GM23338 (cell line): ENCODE measurements at regions not wholly inside any gene's neighbourhood (a gene's known extent, or its start where the extent isn't known, plus 50 kb on each side); places are given as distances from the start of the nearest gene placed in this dataset.
A peak's percentile ranks its signal among the peaks of the same experiment; 100 is the strongest.

Source experiments
- ATAC-seq: fragments of 200-7000 bp; cut with Tn5 transposase; 3 replicates; pipeline ENCODE4 v1.9.1; 2020
- DNase-seq: peaks from one replicate; pipeline ENCODE4 v3.0.0-alpha.2; 2015; ENCODE audit warnings: low spot score
- H2AFZ ChIP-seq: fragments of 200-600 bp; sonication (generic); 2 replicates; pipeline ENCODE4 v1.8.0; 2016; ENCODE audit warnings: antibody characterized with exemption, mild to moderate bottlenecking, moderate library complexity
- H3F3A ChIP-seq: fragments of 200-600 bp; sonication (generic); replicated peaks from 2 replicates; pipeline ENCODE4 v1.8.0; 2017; ENCODE audit warnings: antibody characterized with exemption, mixed run types, low read depth
- H3K27ac ChIP-seq: fragments of 200-600 bp; sonication (generic); 2 replicates; pipeline ENCODE4 v1.6.1; 2016; ENCODE audit warnings: low read depth
- H3K27me3 ChIP-seq: fragments of 200-600 bp; sonication (generic); 2 replicates; pipeline ENCODE4 v1.8.0; 2016; ENCODE audit warnings: mild to moderate bottlenecking, mixed run types, moderate library complexity; ENCODE audit not compliant: insufficient read depth
- H3K36me3 ChIP-seq: fragments of 200-600 bp; sonication (generic); 2 replicates; pipeline ENCODE4 v1.8.0; 2016; ENCODE audit warnings: mild to moderate bottlenecking; ENCODE audit not compliant: insufficient read depth
- H3K4me1 ChIP-seq: fragments of 200-600 bp; sonication (generic); 2 replicates; pipeline ENCODE4 v1.8.0; 2016; ENCODE audit warnings: mild to moderate bottlenecking, moderate library complexity; ENCODE audit not compliant: insufficient read depth
- H3K4me2 ChIP-seq: fragments of 200-600 bp; sonication (generic); 2 replicates; pipeline ENCODE4 v1.7.1; 2017; ENCODE audit warnings: mixed run types
- H3K4me3 ChIP-seq: fragments of 200-600 bp; sonication (generic); 2 replicates; pipeline ENCODE4 v1.6.1; 2016; ENCODE audit warnings: mixed run types
- H3K79me2 ChIP-seq: fragments of 200-600 bp; sonication (generic); replicated peaks from 2 replicates; pipeline ENCODE4 v1.8.0; 2017; ENCODE audit warnings: mild to moderate bottlenecking; ENCODE audit not compliant: insufficient read depth
- H3K9me2 ChIP-seq: fragments of 200-600 bp; sonication (generic); 2 replicates; pipeline ENCODE4 v1.8.0; 2017; ENCODE audit not compliant: insufficient read depth
- H4K20me1 ChIP-seq: fragments of 200-600 bp; sonication (generic); replicated peaks from 2 replicates; pipeline ENCODE4 v1.8.0; 2017; ENCODE audit warnings: mild to moderate bottlenecking; ENCODE audit not compliant: insufficient read depth
- H3K27ac Mint-ChIP-seq: 2 replicates; pipeline ENCODE4 v1.8.0; 2020; ENCODE audit warnings: inconsistent platforms, mild to moderate bottlenecking, moderate library complexity, mixed read lengths
- H3K27me3 Mint-ChIP-seq: 3 replicates; pipeline ENCODE4 v1.8.0; 2022; ENCODE audit warnings: low read depth, mild to moderate bottlenecking, moderate library complexity, mixed read lengths, inconsistent platforms; ENCODE audit not compliant: insufficient read depth, poor library complexity
- H3K36me3 Mint-ChIP-seq: 3 replicates; pipeline ENCODE4 v1.8.0; 2021; ENCODE audit warnings: low read depth, mild to moderate bottlenecking, inconsistent platforms, moderate library complexity, mixed read lengths
- H3K4me1 Mint-ChIP-seq: 3 replicates; pipeline ENCODE4 v1.8.0; 2020; ENCODE audit warnings: mild to moderate bottlenecking, inconsistent platforms, mixed read lengths
- H3K4me3 Mint-ChIP-seq: 3 replicates; pipeline ENCODE4 v1.8.0; 2021; ENCODE audit warnings: moderate library complexity, mild to moderate bottlenecking, inconsistent platforms, mixed read lengths
- H3K9me3 Mint-ChIP-seq: 3 replicates; pipeline ENCODE4 v1.8.0; 2020; ENCODE audit warnings: moderate library complexity, mild to moderate bottlenecking, inconsistent platforms, mixed read lengths
- CREB1 ChIP-seq: fragments of 250-450 bp; sonication (Bioruptor Pico); IDR thresholded peaks from 2 replicates; pipeline ENCODE4 v1.5.0; 2020; ENCODE audit warnings: low read depth, mild to moderate bottlenecking, moderate library complexity
- CTCF ChIP-seq, 2 experiments: fragments of 200-600 bp in 1 of 2; sonication (generic) in 1 of 2; conservative IDR thresholded peaks; 2 replicates each; pipeline versions ENCODE4 v1.5.1 to v1.6.1; 2016 to 2017; ENCODE audit warnings: antibody characterized with exemption in 2 of 2, low read depth in 2 of 2, mild to moderate bottlenecking in 2 of 2, moderate library complexity in 1 of 2
- ETS1 ChIP-seq: IDR thresholded peaks from 2 replicates; pipeline ENCODE4 v1.6.1; 2016; ENCODE audit warnings: antibody characterized with exemption
- EZH2 ChIP-seq: fragments of 200-600 bp; sonication (generic); IDR thresholded peaks from one replicate; pipeline ENCODE4 v1.8.0; 2017; ENCODE audit warnings: antibody characterized with exemption, mild to moderate bottlenecking, low read depth; ENCODE audit not compliant: unreplicated experiment
- EZH2phosphoT487 ChIP-seq: fragments of 200-600 bp; sonication (generic); IDR thresholded peaks from one replicate; pipeline ENCODE4 v1.8.1; 2018; ENCODE audit warnings: antibody characterized with exemption; ENCODE audit not compliant: unreplicated experiment
- JUNB ChIP-seq: IDR thresholded peaks from one replicate; pipeline ENCODE4 v1.6.1; 2016; ENCODE audit warnings: antibody characterized with exemption; ENCODE audit not compliant: unreplicated experiment
- NANOG ChIP-seq: IDR thresholded peaks from 2 replicates; pipeline ENCODE4 v1.6.1; 2016; ENCODE audit warnings: antibody characterized with exemption, borderline replicate concordance
- POLR2AphosphoS5 ChIP-seq: IDR thresholded peaks from 2 replicates; pipeline ENCODE4 v1.6.1; 2016; ENCODE audit warnings: antibody characterized with exemption, low read depth
- REST ChIP-seq: IDR thresholded peaks from one replicate; pipeline ENCODE4 v1.6.1; 2018; ENCODE audit warnings: antibody characterized with exemption; ENCODE audit not compliant: unreplicated experiment
- STAT1 ChIP-seq: IDR thresholded peaks from one replicate; pipeline ENCODE4 v1.6.1; 2016; ENCODE audit warnings: antibody characterized with exemption; ENCODE audit not compliant: unreplicated experiment
- ZNF114 ChIP-seq: fragments of 250-450 bp; sonication (Bioruptor Pico); IDR thresholded peaks from 2 replicates; pipeline ENCODE4 v1.5.0; 2020; ENCODE audit warnings: mild to moderate bottlenecking, moderate library complexity
- ZNF331 ChIP-seq: fragments of 250-450 bp; sonication (Bioruptor Pico); IDR thresholded peaks from 2 replicates; pipeline ENCODE4 v1.5.0; 2020; ENCODE audit warnings: low read depth, mild to moderate bottlenecking, moderate library complexity
- ZNF462 ChIP-seq: fragments of 250-450 bp; sonication (Bioruptor Pico); IDR thresholded peaks from 2 replicates; pipeline ENCODE4 v1.5.0; 2020; ENCODE audit warnings: mild to moderate bottlenecking, moderate library complexity

- no peaks in the 10 kb centered on the region for H3K79me2 ChIP-seq
- H3K4me3 ChIP-seq = no peak overlapping the region
- no peak for ATAC-seq
- 0 out of 2 replicates have a peak, but pooled peaks cover 3% of the 10 kb centered on the region for H3K9me2 ChIP-seq
- DNase-seq = peak; percentile 2
- H3K4me1 ChIP-seq = no peaks in the 10 kb centered on the region
- Mint-ChIP-seq H3K4me3 (no peak overlapping the region), H3K27ac (no peak overlapping the region), H3K9me3 (peaks cover 4% of the 10 kb centered on the region; the same call in 1 of the 3 replicates), H3K27me3 (no peaks in the 10 kb centered on the region), H3K4me1 (peaks cover 4% of the 10 kb centered on the region; the same call in 2 of the 3 replicates), H3K36me3 (no peaks in the 10 kb centered on the region)
- no peak overlapping the region for H3K27ac ChIP-seq
- no peak overlapping the region for H3K4me2 ChIP-seq
- H4K20me1 ChIP-seq = no peaks in the 10 kb centered on the region
- TF ChIP-seq REST = no peak
- no peak for TF ChIP-seq ZNF114
- no peak for TF ChIP-seq EZH2
- TF ChIP-seq CTCF (conservative IDR thresholded peaks at IDR 0.05; ENCODE audit: low read depth in 2 of 2) = no peak
- TF ChIP-seq NANOG = no peak
- TF ChIP-seq EZH2phosphoT487 = no peak
- no peak for TF ChIP-seq JUNB
- TF ChIP-seq ZNF462 (CRISPR knock-in tag) = no peak
- no peak for TF ChIP-seq ETS1
- TF ChIP-seq ZNF331 = no peak
- no peak for TF ChIP-seq CREB1 (CRISPR knock-in tag)
- no peak for TF ChIP-seq POLR2AphosphoS5
- TF ChIP-seq STAT1 = no peak
- H3F3A ChIP-seq = no peaks in the 10 kb centered on the region
- H3K27me3 ChIP-seq = no peaks in the 10 kb centered on the region
- no peak overlapping the region for H2AFZ ChIP-seq
- H3K36me3 ChIP-seq = no peaks in the 10 kb centered on the region
Measured at GRCh38 chr5:6251565-6252102, 126.7 kb downstream of the MED10 start.
